ACC112 (cell line): ENCODE measurements at regions not wholly inside any gene's neighbourhood (a gene's known extent, or its start where the extent isn't known, plus 50 kb on each side); places are given as distances from the start of the nearest gene placed in this dataset.

Experiments
- H2AFZ ChIP-seq: fragments of 200-600 bp; sonication (generic); one replicate; pipeline ENCODE4 v1.6.0; 2017; ENCODE audit warnings: antibody characterized with exemption, low read length; ENCODE audit not compliant: unreplicated experiment
- H3K27ac ChIP-seq: fragments of 200-600 bp; sonication (generic); 2 replicates; pipeline ENCODE4 v1.5.1; 2014; ENCODE audit warnings: low read depth, mild to moderate bottlenecking, antibody characterized with exemption, low read length, moderate library complexity
- H3K27me3 ChIP-seq: fragments of 200-600 bp; sonication (generic); 2 replicates; pipeline ENCODE4 v1.6.1; 2014; ENCODE audit warnings: mild to moderate bottlenecking, antibody characterized with exemption, low read length, moderate library complexity, mixed read lengths; ENCODE audit not compliant: insufficient read depth
- H3K36me3 ChIP-seq: fragments of 200-600 bp; sonication (generic); 2 replicates; pipeline ENCODE4 v1.6.1; 2016; ENCODE audit warnings: mild to moderate bottlenecking, antibody characterized with exemption, low read length, moderate library complexity, mixed read lengths; ENCODE audit not compliant: insufficient read depth
- H3K4me1 ChIP-seq: fragments of 200-600 bp; sonication (generic); one replicate; pipeline ENCODE4 v1.6.1; 2016; ENCODE audit warnings: low read length, mixed read lengths; ENCODE audit not compliant: insufficient read depth, unreplicated experiment, control insufficient read depth
- H3K4me3 ChIP-seq: fragments of 200-600 bp; sonication (generic); 2 replicates; pipeline ENCODE4 v1.5.1; 2014; ENCODE audit warnings: mild to moderate bottlenecking, low read depth, low read length
- H3K79me2 ChIP-seq: fragments of 200-600 bp; sonication (generic); one replicate; pipeline ENCODE4 v1.6.0; 2016; ENCODE audit warnings: low read length; ENCODE audit not compliant: control insufficient read depth, unreplicated experiment, insufficient read depth

DNA sequence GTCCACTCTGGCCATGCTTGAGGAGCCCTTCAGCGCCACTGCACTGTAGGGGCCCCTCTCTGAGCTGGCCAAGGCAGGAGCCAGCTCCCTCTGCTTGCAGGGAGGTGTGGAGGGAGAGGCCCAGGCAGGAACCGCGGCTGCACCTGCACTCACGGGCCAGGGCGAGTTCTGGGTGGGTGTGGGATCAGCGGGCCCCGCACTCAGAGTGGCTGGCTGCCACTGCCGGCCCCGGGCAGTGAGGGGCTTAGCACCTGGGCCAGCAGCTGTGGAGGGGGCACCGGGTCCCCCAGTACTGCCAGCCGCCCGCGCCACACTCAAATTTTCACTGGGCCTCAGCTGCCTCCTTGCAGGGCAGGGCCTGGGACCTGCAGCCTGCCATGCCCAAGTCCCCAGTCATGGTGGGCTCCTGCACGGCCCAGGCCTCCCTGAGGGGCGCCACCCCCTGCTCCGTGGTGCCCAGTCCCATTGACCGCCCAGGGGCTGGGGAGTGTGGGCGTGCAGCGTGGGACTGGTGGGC is 347.2 kb upstream of the SPOCK3 start:
- Histone ChIP-seq H3K27me3 (no peaks in the 10 kb centered on the region), H3K36me3 (peaks cover 3% of the 10 kb centered on the region), H2AFZ (no peak overlapping the region), H3K4me3 (no peak overlapping the region), H3K27ac (no peak overlapping the region), H3K79me2 (no peaks in the 10 kb centered on the region), H3K4me1 (no peaks in the 10 kb centered on the region)

DNA sequence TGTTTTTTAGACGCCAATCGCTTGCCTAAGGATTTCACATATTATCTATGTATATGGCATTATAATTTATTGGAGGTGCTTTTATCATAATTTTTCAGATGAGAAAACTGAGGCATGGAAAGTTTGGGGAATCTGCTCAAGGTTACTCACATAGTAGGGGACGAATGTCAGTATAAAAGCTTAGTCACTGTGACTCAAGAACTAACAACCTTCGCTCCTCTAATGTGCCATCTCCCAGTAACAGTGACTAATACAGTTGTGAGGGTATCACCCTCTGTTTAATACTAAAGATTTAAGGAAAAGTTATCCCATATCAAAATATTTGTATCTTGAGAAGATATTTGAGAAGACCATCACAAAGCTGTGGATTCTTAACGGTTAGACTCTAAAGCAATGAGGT is 353.1 kb upstream of the SPOCK3 start:
- Histone ChIP-seq H3K36me3 (no peaks in the 10 kb centered on the region), H3K4me3 (no peak overlapping the region), H3K79me2 (no peaks in the 10 kb centered on the region), H3K27me3 (no peaks in the 10 kb centered on the region), H3K4me1 (no peaks in the 10 kb centered on the region), H3K27ac (no peak overlapping the region), H2AFZ (no peak overlapping the region)

DNA sequence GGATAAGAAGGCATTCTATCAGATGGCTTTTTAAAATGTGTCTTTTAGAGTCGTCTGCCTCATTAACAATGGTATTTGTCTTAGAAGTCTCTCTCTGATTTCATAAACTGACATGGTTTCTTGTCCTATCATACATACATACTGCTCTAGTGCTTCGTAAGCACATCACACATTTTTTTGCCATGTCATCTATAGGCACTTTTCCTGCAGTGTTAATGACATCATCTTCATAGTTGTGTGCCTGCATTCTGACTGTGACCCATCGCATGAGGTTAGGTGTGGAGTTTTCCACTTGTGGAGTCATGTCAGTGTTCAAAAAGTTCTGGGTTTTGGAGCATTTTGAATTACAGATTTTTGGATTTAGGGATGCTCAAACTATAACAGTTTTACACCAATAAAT is 361.6 kb upstream of the SPOCK3 start:
- Histone ChIP-seq H2AFZ (peak overlapping the region; percentile 21), H3K36me3 (no peaks in the 10 kb centered on the region), H3K79me2 (no peaks in the 10 kb centered on the region), H3K27ac (no peak overlapping the region), H3K4me1 (no peaks in the 10 kb centered on the region), H3K4me3 (no peak overlapping the region), H3K27me3 (no peaks in the 10 kb centered on the region)

DNA sequence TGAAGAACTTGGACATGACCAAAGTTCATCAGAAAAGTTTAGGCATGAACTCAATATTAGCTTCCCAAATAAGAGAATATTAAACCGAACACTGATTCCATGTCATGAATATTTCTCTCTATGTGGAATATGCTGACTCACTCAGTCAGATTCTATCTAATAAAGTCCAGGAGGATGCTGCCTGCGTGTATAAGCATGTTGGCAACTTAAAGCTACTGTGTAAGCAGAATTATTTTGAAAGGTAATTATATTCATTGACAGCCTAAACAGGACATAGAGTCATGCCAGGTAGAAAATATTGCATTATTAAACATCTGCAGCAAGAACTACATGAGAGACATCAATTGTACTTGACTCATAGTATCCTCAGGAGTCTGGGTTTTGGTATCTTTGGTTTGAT is 367.9 kb upstream of the SPOCK3 start:
- H3K36me3 ChIP-seq: no peaks in the 10 kb centered on the region
- H3K27me3 ChIP-seq: no peaks in the 10 kb centered on the region
- H3K27ac ChIP-seq: no peak overlapping the region
- H3K4me1 ChIP-seq: no peaks in the 10 kb centered on the region
- H2AFZ ChIP-seq: no peak overlapping the region
- no peak overlapping the region for H3K4me3 ChIP-seq
- H3K79me2 ChIP-seq: no peaks in the 10 kb centered on the region

DNA sequence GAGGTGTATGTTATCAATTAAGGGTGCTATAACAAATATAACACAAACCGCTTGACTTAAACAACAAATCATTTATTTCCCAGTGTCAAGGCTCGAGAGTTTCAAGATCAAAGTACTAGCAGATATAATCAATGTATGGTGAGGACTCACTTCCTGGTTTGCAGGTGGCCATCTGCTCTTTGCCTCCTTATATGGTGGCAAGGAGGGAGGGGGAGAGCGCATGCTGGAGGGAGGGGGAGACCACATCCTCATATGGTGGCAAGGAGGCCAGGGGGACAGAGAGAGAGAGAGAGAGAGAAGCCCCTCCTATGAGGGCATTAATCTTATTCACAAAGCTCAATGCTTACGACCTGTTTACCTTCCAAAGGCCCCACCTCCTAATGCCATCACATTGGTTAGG is 372.3 kb upstream of the SPOCK3 start:
- H2AFZ ChIP-seq: no peak overlapping the region
- no peaks in the 10 kb centered on the region for H3K36me3 ChIP-seq
- no peaks in the 10 kb centered on the region for H3K79me2 ChIP-seq
- no peaks in the 10 kb centered on the region for H3K27me3 ChIP-seq
- H3K4me1 ChIP-seq: no peaks in the 10 kb centered on the region
- H3K4me3 ChIP-seq: no peak overlapping the region
- H3K27ac ChIP-seq: no peak overlapping the region

DNA sequence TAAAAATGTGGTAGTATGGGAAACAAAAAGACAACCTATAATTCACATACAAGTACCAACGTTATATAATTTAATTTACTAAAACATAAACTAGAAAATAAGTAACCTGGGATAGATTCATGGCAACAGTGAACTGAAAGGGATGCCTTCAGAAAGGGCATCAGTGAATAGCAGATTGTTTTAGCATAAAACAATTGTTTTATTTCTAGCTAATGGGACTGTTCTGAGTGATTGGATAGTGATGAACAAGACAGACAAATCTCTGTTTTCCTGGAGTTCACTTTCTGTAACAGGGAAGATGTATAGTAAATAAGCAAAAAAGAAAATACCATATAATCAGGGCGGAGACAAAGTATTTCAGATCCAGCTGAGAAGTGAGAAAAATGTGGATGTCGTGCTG is 379.1 kb upstream of the SPOCK3 start:
- no peak overlapping the region for H2AFZ ChIP-seq
- no peak overlapping the region for H3K4me3 ChIP-seq

DNA sequence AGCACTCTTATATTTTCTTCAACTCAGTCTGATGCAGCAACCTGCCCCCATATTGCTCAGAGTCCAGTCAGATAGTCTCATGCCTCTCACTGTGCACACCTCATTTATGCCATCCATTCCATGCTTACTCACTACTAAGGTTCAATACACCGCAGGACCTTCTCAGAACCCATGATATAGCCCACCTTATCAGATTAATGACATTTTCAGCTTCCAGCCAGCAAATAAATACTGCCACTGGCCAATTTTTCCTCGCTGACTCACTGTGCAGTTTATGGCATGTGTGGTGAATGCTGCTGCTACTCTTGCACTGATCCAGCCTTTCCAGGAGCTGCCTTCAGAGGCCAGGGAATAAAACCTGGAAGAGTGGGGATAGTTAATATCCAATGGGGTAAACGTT is 380.6 kb upstream of the SPOCK3 start:
- H3K27ac ChIP-seq: no peak overlapping the region
- no peaks in the 10 kb centered on the region for H3K27me3 ChIP-seq
- no peaks in the 10 kb centered on the region for H3K79me2 ChIP-seq

More for the DNA sequence above, 379.1 kb upstream of the SPOCK3 start:
- Histone ChIP-seq H3K36me3 (no peaks in the 10 kb centered on the region), H3K79me2 (no peaks in the 10 kb centered on the region), H3K4me1 (no peaks in the 10 kb centered on the region), H3K27me3 (no peaks in the 10 kb centered on the region), H3K27ac (no peak overlapping the region)

DNA sequence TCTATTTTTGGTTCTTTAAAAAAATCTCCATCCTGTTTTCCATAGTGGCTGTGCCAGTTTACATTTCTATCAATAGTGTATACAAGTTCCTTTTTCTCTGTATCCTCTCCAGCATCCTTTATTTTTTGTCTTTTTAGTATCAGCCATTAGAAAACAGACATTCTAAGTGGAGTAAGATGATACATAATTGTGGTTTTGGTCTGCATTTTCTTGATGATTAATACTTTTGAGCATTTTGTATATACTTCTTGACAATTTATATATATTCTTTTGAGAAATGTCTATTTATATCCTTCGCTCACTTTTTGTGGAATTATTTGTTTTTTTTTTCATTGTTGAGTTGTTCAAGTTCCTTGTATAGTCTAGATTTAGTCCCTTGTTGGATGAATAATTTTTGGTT is 382.2 kb upstream of the SPOCK3 start:
- Histone ChIP-seq H3K27me3 (no peaks in the 10 kb centered on the region), H2AFZ (no peak overlapping the region), H3K36me3 (no peaks in the 10 kb centered on the region), H3K27ac (no peak overlapping the region), H3K4me3 (no peak overlapping the region), H3K79me2 (no peaks in the 10 kb centered on the region), H3K4me1 (no peaks in the 10 kb centered on the region)

More for the DNA sequence above, 380.6 kb upstream of the SPOCK3 start:
- Histone ChIP-seq H3K4me3 (no peak overlapping the region), H3K36me3 (no peaks in the 10 kb centered on the region), H2AFZ (no peak overlapping the region), H3K4me1 (no peaks in the 10 kb centered on the region)

DNA sequence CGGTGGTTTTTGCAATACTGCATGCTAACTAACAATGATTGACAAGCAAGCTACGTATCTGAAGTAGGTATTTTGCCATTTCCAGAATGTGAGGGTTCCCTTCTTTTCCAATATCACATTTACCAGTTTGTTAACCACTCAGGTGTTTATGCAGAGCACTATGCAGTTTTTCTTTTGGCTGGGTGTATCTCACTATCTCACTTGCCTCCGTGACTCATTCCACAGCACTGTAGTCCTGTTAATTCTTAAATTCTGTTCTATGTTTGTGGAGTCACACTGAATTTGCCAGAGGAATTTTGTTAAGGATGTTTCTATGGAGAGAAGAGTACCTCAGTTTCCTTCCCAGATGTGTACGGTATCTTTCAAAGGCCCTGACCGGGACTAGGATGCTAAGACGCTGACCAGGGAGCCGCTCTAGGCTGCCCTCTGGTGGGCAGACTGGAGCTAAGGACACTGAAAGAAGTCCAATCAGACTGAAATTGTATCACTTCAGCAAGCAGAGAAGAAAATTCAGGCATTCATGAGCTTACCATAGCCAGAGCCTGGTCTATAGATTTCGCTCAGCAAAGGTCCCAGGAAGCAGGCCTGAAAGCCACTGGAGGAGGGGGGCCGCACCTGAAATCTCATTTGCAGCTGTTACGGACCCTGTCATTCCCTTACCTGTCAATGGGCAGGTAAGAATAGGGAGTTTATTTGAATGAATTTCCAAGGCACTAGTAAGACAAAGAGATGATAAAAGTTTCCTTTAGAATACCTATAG is 388.4 kb upstream of the SPOCK3 start:
- Histone ChIP-seq H3K4me3 (no peak overlapping the region), H2AFZ (peak overlapping the region; percentile 67), H3K79me2 (no peaks in the 10 kb centered on the region), H3K4me1 (no peaks in the 10 kb centered on the region), H3K27me3 (no peaks in the 10 kb centered on the region), H3K27ac (no peak overlapping the region), H3K36me3 (no peaks in the 10 kb centered on the region)

DNA sequence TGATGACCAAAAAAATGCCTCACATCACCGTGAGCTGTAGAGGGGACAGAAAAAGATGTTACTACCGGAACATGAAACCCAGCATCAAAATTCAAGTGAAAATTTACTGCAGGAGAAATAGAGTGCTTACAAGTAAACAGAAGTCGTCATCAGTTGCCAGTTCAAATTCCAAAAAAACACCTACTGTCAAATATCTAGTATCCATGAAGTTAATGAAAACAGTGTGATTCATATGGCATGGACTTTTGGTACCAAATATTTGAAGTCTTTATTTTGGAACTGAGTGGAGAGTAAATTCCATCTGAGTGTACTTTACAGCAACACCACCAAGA is 388.9 kb upstream of the SPOCK3 start:
- no peak overlapping the region for H3K4me3 ChIP-seq

DNA sequence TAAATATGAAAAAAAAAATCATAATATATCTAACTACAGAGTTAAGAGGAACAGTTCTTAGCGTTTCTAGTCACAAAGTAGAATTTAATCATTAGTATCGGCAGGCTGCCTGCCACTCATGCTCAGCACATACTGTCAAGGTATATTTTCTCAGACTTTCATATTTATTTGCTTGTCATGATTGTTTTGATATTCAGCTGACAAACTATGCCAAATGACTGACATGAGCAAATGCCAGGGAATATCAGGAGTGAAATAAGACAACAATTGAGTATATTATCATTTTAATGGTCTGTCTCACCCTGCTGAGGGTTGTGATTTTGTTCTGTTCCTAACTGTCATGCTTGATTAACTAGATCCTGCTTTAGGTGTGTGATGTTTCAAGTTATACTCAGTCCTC is 395.0 kb upstream of the SPOCK3 start:
- no peaks in the 10 kb centered on the region for H3K27me3 ChIP-seq
- H3K27ac ChIP-seq: no peak overlapping the region
- H3K36me3 ChIP-seq: no peaks in the 10 kb centered on the region
- no peak overlapping the region for H2AFZ ChIP-seq
- no peaks in the 10 kb centered on the region for H3K79me2 ChIP-seq
- H3K4me1 ChIP-seq: no peaks in the 10 kb centered on the region
- H3K4me3 ChIP-seq: no peak overlapping the region

More for the DNA sequence above, 388.9 kb upstream of the SPOCK3 start:
- no peaks in the 10 kb centered on the region for H3K79me2 ChIP-seq
- H3K36me3 ChIP-seq: no peaks in the 10 kb centered on the region
- H3K27ac ChIP-seq: no peak overlapping the region
- no peak overlapping the region for H2AFZ ChIP-seq
- no peaks in the 10 kb centered on the region for H3K27me3 ChIP-seq
- H3K4me1 ChIP-seq: no peaks in the 10 kb centered on the region
